Fibroblast of mammary gland (primary cell): ENCODE measurements at regions not wholly inside any gene's neighbourhood (a gene's known extent, or its start where the extent isn't known, plus 50 kb on each side); places are given as distances from the start of the nearest gene placed in this dataset.

Experiments
- DNase-seq: peaks from one replicate; pipeline ENCODE4 v3.0.0-alpha.2; 2010; ENCODE audit warnings: low read depth
- H3K4me3 ChIP-seq: 2 replicates; pipeline ENCODE4 v1.5.1; 2011; ENCODE audit warnings: low read depth, mild to moderate bottlenecking, low read length, moderate library complexity; ENCODE audit not compliant: control insufficient read depth
- TF ChIP-seq, protein P1 (sequence below): conservative IDR thresholded peaks from 2 replicates; pipeline ENCODE4 v1.5.1; 2011; ENCODE audit warnings: low read depth, low read length, inconsistent platforms; ENCODE audit not compliant: control insufficient read depth, insufficient read depth

DNA sequence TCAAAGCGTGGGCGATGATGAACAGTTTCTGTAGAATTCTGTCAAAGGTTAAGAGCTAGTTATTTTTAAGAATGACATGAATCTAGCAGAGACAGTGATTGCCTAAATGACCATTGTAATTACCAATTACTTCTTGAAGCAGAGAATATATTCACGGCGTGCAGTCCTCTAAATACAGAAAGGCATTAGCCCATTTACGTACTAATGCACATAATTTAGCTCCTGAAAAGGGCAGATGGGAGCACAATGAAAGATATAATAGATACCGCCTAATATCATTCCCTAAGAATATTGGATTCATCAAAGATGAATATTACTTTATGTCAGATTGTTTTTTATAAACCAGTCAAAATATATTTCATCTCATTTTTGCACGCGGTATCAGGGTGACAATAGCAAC lies 212.4 kb downstream of the URI1 start:
- no peak overlapping the region for H3K4me3 ChIP-seq
- TF ChIP-seq, protein P1, sequence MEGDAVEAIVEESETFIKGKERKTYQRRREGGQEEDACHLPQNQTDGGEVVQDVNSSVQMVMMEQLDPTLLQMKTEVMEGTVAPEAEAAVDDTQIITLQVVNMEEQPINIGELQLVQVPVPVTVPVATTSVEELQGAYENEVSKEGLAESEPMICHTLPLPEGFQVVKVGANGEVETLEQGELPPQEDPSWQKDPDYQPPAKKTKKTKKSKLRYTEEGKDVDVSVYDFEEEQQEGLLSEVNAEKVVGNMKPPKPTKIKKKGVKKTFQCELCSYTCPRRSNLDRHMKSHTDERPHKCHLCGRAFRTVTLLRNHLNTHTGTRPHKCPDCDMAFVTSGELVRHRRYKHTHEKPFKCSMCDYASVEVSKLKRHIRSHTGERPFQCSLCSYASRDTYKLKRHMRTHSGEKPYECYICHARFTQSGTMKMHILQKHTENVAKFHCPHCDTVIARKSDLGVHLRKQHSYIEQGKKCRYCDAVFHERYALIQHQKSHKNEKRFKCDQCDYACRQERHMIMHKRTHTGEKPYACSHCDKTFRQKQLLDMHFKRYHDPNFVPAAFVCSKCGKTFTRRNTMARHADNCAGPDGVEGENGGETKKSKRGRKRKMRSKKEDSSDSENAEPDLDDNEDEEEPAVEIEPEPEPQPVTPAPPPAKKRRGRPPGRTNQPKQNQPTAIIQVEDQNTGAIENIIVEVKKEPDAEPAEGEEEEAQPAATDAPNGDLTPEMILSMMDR, result no peak
- no peak for DNase-seq

DNA sequence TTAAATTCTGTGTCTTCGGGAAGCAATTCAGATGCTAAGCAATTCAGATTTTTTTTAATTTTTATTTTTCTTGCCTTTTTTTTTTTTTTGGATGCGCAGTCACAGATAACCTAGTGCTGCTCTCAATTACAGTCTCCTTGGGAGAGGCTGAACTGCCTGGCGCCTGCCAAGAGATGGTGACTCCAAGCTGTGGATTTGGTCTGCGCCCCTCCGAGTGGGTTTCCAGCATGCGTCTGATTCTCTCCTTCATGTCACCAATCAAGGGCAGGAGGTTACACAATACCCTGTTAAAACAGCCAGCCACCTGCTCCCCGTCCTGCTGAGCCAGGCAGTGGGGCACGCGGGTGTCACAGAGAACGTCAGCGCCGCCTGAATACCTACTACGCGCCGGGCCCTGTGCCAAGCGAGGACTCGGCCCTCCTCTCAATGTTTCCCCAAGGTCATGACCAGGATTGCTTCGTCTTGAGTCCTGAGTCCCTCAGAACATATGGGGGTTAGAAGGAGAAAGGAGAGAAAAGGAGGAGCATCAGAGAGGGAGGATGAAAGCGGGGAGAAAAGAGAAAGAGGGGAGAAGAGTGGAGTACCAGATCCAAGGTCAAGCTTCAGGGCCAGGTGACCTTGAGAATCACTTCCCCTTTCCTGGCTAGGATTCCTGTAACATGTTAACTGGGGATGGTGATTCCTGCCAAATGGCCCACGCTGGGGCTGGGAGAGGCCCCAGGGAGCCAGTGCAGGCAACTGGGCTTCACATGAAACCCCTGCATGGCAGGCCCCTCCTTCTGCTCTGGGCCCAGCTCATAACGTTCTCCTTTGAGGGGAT lies 213.6 kb downstream of the URI1 start:
- no peak for DNase-seq
- H3K4me3 ChIP-seq, result no peak overlapping the region
- TF ChIP-seq, protein P1, result no peak

DNA sequence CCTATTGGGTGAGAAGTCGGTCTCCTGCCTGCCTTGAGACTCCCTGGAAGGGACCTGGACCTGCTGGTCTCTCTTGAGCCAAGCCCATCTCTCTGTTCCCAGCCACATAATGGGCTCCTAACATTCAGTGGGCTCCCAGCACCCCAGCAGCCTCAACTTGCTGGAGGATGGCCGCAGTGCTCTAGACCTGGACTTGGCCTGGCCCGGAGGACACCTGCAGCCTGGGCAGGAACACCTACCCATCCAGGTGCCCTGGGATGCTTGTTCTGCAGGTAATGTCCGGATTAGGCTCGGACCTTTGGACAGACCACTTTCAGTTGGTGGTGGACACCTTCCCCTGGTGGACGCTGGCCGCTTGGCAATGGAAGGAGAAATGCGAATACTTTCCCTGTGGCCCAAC lies 214.6 kb downstream of the URI1 start:
- no peak for DNase-seq

DNA sequence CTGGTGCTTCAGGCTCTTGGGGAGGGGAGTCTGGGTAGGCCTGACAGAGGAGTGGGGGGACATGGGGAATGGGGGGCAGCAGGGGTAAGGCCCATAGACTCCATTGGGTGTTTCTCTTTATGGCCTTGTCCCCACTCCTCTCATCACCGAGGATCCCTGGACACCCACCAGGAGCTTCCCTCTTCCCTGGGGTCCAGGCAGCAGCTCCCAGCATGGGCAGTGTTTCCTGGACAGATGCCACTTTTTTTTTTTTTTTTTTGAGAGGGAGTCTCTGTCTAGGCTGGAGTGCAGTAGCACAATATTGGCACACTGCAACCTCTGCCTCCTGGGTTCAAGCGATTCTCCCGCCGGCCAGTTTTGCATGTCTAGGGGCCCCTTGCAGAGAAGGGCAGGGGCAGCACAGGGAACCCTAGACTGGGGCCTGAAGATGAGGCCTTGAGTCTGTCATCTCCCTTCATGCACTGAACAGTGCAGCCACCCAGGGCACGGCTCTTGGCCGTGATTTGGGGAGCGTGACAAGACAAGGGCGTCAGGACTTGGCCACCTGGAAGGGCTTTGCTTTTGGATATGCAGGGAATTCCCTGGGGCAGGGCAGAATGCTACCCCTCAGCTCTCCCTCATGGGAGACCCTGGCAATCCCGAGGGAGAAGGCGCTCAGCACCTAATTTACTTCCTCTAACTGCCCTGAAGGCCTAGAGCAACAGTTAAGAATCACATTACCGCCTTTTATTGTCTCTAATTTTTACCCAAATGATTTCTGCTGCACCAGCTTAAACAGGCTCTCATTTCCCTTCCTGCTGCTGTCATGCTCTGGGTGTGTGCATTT lies 213.9 kb upstream of the ZNF536 start:
- TF ChIP-seq, protein P1, result no peak
- no peak for DNase-seq
- H3K4me3 ChIP-seq, result no peak overlapping the region

More for the DNA sequence above, 214.6 kb downstream of the URI1 start:
- H3K4me3 ChIP-seq, result no peak overlapping the region
- TF ChIP-seq, protein P1, result no peak

DNA sequence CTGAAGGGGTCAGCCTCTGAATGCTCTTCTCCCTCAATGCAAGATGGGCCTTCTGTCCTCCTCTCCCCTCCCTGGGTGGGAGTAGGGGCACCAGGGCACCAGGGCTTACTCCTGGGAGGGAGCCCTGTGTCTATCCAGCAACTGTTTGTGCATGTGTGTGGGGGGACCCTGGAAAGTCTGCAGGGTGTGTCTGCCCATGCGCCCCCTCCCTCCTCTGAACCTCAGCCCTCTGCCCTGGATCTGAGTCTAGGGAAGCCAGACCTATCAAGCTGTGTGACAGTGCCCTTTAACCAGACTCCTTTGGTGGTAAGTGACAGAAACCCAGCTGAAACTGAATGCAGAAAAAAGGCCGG lies 213.3 kb upstream of the ZNF536 start:
- no peak overlapping the region for H3K4me3 ChIP-seq
- TF ChIP-seq, protein P1, result no peak
- DNase-seq, result no peak

DNA sequence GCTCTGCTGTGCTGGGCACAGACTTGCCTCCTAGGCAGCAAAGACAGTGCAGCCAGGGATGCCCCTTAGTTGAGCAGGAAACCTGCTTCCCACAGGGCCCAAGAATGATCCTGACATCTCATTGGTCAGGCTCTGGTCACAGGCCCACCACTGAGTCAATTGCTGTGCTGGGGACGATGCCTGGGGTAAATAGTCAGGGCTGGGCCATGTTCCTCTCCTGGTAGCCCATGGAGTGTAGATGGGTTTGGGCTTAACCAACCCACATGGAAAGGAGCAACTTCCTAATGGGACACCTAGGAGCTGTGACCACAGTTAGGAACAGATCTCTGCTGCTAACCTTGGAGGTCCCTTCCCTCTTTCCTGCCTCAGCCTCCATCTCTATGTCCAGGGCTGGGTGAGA lies 212.5 kb upstream of the ZNF536 start:
- TF ChIP-seq, protein P1, result no peak
- no peak for DNase-seq
- H3K4me3 ChIP-seq, result no peak overlapping the region
